SK-N-SH (cell line): ENCODE measurements at regions not wholly inside any gene's neighbourhood (a gene's known extent, or its start where the extent isn't known, plus 50 kb on each side); places are given as distances from the start of the nearest gene placed in this dataset.

Source experiments
- CHD2 ChIP-seq: fragments of 150-350 bp; IDR thresholded peaks from 2 replicates; pipeline ENCODE4 v1.6.1; 2018; ENCODE audit warnings: low read length; ENCODE audit not compliant: partially characterized antibody
- CTCF ChIP-seq: fragments of 200-600 bp; sonication (generic); IDR thresholded peaks from 2 replicates; pipeline ENCODE4 v1.6.1; 2017; ENCODE audit warnings: antibody characterized with exemption, mild to moderate bottlenecking, moderate library complexity
- ELF1 ChIP-seq: IDR thresholded peaks from 2 replicates; pipeline ENCODE4 v1.4.0; 2012
- EP300 ChIP-seq, 2 experiments: IDR thresholded peaks; 2 replicates each; pipeline versions ENCODE4 v1.4.0 to v1.6.1; 2012; ENCODE audit warnings: borderline replicate concordance in 1 of 2, low read depth in 1 of 2, low read length in 1 of 2
- EZH2phosphoT487 ChIP-seq: fragments of 200-600 bp; sonication (generic); IDR thresholded peaks from 2 replicates; pipeline ENCODE4 v1.6.1; 2017; ENCODE audit warnings: low read depth, mixed run types, mild to moderate bottlenecking, antibody characterized with exemption, moderate library complexity, borderline replicate concordance
- FOSL2 ChIP-seq: IDR thresholded peaks from 2 replicates; pipeline ENCODE4 v1.4.0; 2012; ENCODE audit warnings: low read depth, mild to moderate bottlenecking, moderate library complexity, borderline replicate concordance
- MXI1 ChIP-seq: IDR thresholded peaks from 2 replicates; pipeline ENCODE4 v1.6.1; 2012; ENCODE audit warnings: mild to moderate bottlenecking, low read depth, low read length, improper control_type of control experiment
- RAD21 ChIP-seq: IDR thresholded peaks from 2 replicates; pipeline ENCODE4 v1.6.1; 2012; ENCODE audit warnings: mild to moderate bottlenecking, low read length
- RFX5 ChIP-seq: IDR thresholded peaks from 2 replicates; pipeline ENCODE4 v1.6.1; 2012; ENCODE audit warnings: mild to moderate bottlenecking, improper control_type of control experiment, low read length
- TCF12 ChIP-seq: IDR thresholded peaks from 2 replicates; pipeline ENCODE4 v1.4.0; 2012
- YY1 ChIP-seq: IDR thresholded peaks from 2 replicates; pipeline ENCODE4 v1.4.0; 2012; ENCODE audit warnings: low read depth, mild to moderate bottlenecking
- TF ChIP-seq, protein P1 (sequence below): IDR thresholded peaks from 2 replicates; pipeline ENCODE4 v1.4.0; 2012; ENCODE audit warnings: low read depth, borderline replicate concordance
- TF ChIP-seq, protein P2 (sequence below): IDR thresholded peaks from 2 replicates; pipeline ENCODE4 v1.4.0; 2012; ENCODE audit warnings: low read depth

- TF ChIP-seq EP300 (IDR thresholded peaks at IDR 0.05; ENCODE audit: borderline replicate concordance in 1 of 2, low read depth in 1 of 2, low read length in 1 of 2) (no peak), CTCF (no peak), EZH2phosphoT487 (no peak), CHD2 (no peak), RAD21 (no peak), FOSL2 (no peak), YY1 (no peak), TCF12 (no peak), ELF1 (no peak), MXI1 (no peak), RFX5 (no peak)
- TF ChIP-seq, protein P1, sequence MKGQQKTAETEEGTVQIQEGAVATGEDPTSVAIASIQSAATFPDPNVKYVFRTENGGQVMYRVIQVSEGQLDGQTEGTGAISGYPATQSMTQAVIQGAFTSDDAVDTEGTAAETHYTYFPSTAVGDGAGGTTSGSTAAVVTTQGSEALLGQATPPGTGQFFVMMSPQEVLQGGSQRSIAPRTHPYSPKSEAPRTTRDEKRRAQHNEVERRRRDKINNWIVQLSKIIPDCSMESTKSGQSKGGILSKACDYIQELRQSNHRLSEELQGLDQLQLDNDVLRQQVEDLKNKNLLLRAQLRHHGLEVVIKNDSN: no peak
- TF ChIP-seq, protein P2, sequence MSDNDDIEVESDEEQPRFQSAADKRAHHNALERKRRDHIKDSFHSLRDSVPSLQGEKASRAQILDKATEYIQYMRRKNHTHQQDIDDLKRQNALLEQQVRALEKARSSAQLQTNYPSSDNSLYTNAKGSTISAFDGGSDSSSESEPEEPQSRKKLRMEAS: no peak
Measured at GRCh38 chr13:105201351-105201750, 1334.1 kb downstream of the EFNB2 start.
